ENCODE measurements at regions not wholly inside any gene's neighbourhood (a gene's known extent, or its start where the extent isn't known, plus 50 kb on each side); places are given as distances from the start of the nearest gene placed in this dataset.

GRCh38 chr13:47555235-47555634, 445.8 kb downstream of the SUCLA2 start:
- Histone ChIP-seq H2AK5ac (ENCODE audit: low read depth, low read length) (no peak overlapping the region), H3K4me1 (ENCODE audit: control insufficient read depth in 2 of 2, insufficient read depth in 1 of 2, low read depth in 1 of 2, low read length in 2 of 2) (peaks cover 0 to 6% of the 10 kb centered on the region in 2 donors), H2BK12ac (ENCODE audit: low read length) (no peak overlapping the region), H4K8ac (ENCODE audit: low read depth, low read length) (no peak overlapping the region), H2BK15ac (ENCODE audit: low read length) (no peak overlapping the region), H2AFZ (ENCODE audit: low read length) (no peak overlapping the region), H3K4me2 (ENCODE audit: insufficient read depth, low read length, poor library complexity, severe bottlenecking) (no peak overlapping the region), H3K36me3 (replicated peaks in 1 of 2; ENCODE audit: control insufficient read depth in 2 of 2, insufficient read depth in 2 of 2, low read length in 2 of 2) (no peaks in the 10 kb centered on the region), H3K79me1 (ENCODE audit: low read depth, low read length) (no peaks in the 10 kb centered on the region), H4K91ac (ENCODE audit: low read depth, low read length, poor library complexity) (no peak overlapping the region), H3K23ac (ENCODE audit: low read depth, low read length, poor library complexity) (no peak overlapping the region), H3K27ac (replicated peaks; ENCODE audit: low read length) (no peak overlapping the region), H3K27me3 (ENCODE audit: control insufficient read depth in 3 of 3, insufficient read depth in 3 of 3, low read depth in 1 of 3, low read length in 3 of 3) (no peaks in the 10 kb centered on the region), H3K9ac (ENCODE audit: low read depth, low read length, poor library complexity) (no peak overlapping the region), H3K9me3 (replicated peaks in 1 of 2; ENCODE audit: control insufficient read depth in 2 of 2, insufficient read depth in 1 of 2, low read depth in 1 of 2, low read length in 2 of 2) (no peaks in the 10 kb centered on the region), H3K18ac (ENCODE audit: low read length) (no peak overlapping the region), H2BK120ac (ENCODE audit: low read depth, low read length) (no peak overlapping the region), H3K14ac (ENCODE audit: low read length) (no peak overlapping the region), H3K4me3 (ENCODE audit: low read length in 2 of 2) (no peak overlapping the region), H2BK5ac (ENCODE audit: low read length) (no peak overlapping the region), H3K4ac (ENCODE audit: low read length) (no peak overlapping the region)
- WGBS, 2 donors (ENCODE audit: extremely low coverage in 2 of 2, insufficient read length in 2 of 2, insufficient replicate concordance in 1 of 2) = no CpG with 5 or more reads among the region's 1 CpG
- DNase-seq (ENCODE audit: low spot score) = no peak

GRCh38 chr13:47553329-47553977, 447.6 kb downstream of the SUCLA2 start:
- Histone ChIP-seq H3K4me3 (ENCODE audit: low read length in 2 of 2) (no peak overlapping the region), H3K4me1 (ENCODE audit: control insufficient read depth in 2 of 2, insufficient read depth in 1 of 2, low read depth in 1 of 2, low read length in 2 of 2) (peaks cover 0 to 6% of the 10 kb centered on the region in 2 donors), H2BK15ac (ENCODE audit: low read length) (no peak overlapping the region), H3K4me2 (ENCODE audit: insufficient read depth, low read length, poor library complexity, severe bottlenecking) (no peak overlapping the region), H3K4ac (ENCODE audit: low read length) (no peak overlapping the region), H4K91ac (ENCODE audit: low read depth, low read length, poor library complexity) (no peak overlapping the region), H3K36me3 (replicated peaks in 1 of 2; ENCODE audit: control insufficient read depth in 2 of 2, insufficient read depth in 2 of 2, low read length in 2 of 2) (no peaks in the 10 kb centered on the region), H3K27me3 (ENCODE audit: control insufficient read depth in 3 of 3, insufficient read depth in 3 of 3, low read depth in 1 of 3, low read length in 3 of 3) (no peaks in the 10 kb centered on the region), H3K79me1 (ENCODE audit: low read depth, low read length) (no peaks in the 10 kb centered on the region), H2BK5ac (ENCODE audit: low read length) (no peak overlapping the region), H3K14ac (ENCODE audit: low read length) (no peak overlapping the region), H2BK12ac (ENCODE audit: low read length) (no peak overlapping the region), H4K8ac (ENCODE audit: low read depth, low read length) (no peak overlapping the region), H3K9ac (ENCODE audit: low read depth, low read length, poor library complexity) (no peak overlapping the region), H3K27ac (replicated peaks; ENCODE audit: low read length) (no peak overlapping the region), H2BK120ac (ENCODE audit: low read depth, low read length) (no peak overlapping the region), H3K9me3 (replicated peaks in 1 of 2; ENCODE audit: control insufficient read depth in 2 of 2, insufficient read depth in 1 of 2, low read depth in 1 of 2, low read length in 2 of 2) (no peaks in the 10 kb centered on the region), H3K23ac (ENCODE audit: low read depth, low read length, poor library complexity) (no peak overlapping the region), H3K18ac (ENCODE audit: low read length) (no peak overlapping the region), H2AFZ (ENCODE audit: low read length) (no peak overlapping the region), H2AK5ac (ENCODE audit: low read depth, low read length) (no peak overlapping the region)
- DNase-seq (ENCODE audit: low spot score) = no peak
- no CpG with 5 or more reads among the region's 7 CpGs for WGBS, 2 donors (ENCODE audit: extremely low coverage in 2 of 2, insufficient read length in 2 of 2, insufficient replicate concordance in 1 of 2)

GRCh38 chr13:47549219-47549752, 451.8 kb downstream of the SUCLA2 start:
- no peak overlapping the region for H2BK120ac ChIP-seq (ENCODE audit: low read depth, low read length)
- H4K91ac ChIP-seq (ENCODE audit: low read depth, low read length, poor library complexity) = no peak overlapping the region

GRCh38 chr13:47548294-47548840, 452.7 kb downstream of the SUCLA2 start:
- no peak overlapping the region for H2BK5ac ChIP-seq (ENCODE audit: low read length)
- no peak overlapping the region for H3K4me2 ChIP-seq (ENCODE audit: insufficient read depth, low read length, poor library complexity, severe bottlenecking)
- no peaks in the 10 kb centered on the region for H3K27me3 ChIP-seq (ENCODE audit: control insufficient read depth in 3 of 3, insufficient read depth in 3 of 3, low read depth in 1 of 3, low read length in 3 of 3)
- no peak overlapping the region for H2BK15ac ChIP-seq (ENCODE audit: low read length)
- H3K79me1 ChIP-seq (ENCODE audit: low read depth, low read length) = no peaks in the 10 kb centered on the region
- H3K23ac ChIP-seq (ENCODE audit: low read depth, low read length, poor library complexity) = no peak overlapping the region
- no peak overlapping the region for H2BK120ac ChIP-seq (ENCODE audit: low read depth, low read length)
- peaks cover 0 to 3% of the 10 kb centered on the region in 2 donors for H3K4me1 ChIP-seq (ENCODE audit: control insufficient read depth in 2 of 2, insufficient read depth in 1 of 2, low read depth in 1 of 2, low read length in 2 of 2)
- no peak overlapping the region for H2AFZ ChIP-seq (ENCODE audit: low read length)
- H3K18ac ChIP-seq (ENCODE audit: low read length) = no peak overlapping the region
- H3K4me3 ChIP-seq (ENCODE audit: low read length in 2 of 2) = no peak overlapping the region
- no peaks in the 10 kb centered on the region for H3K36me3 ChIP-seq (replicated peaks in 1 of 2; ENCODE audit: control insufficient read depth in 2 of 2, insufficient read depth in 2 of 2, low read length in 2 of 2)
- H3K14ac ChIP-seq (ENCODE audit: low read length) = no peak overlapping the region
- no peaks in the 10 kb centered on the region for H3K9me3 ChIP-seq (replicated peaks in 1 of 2; ENCODE audit: control insufficient read depth in 2 of 2, insufficient read depth in 1 of 2, low read depth in 1 of 2, low read length in 2 of 2)
- no peak overlapping the region for H4K91ac ChIP-seq (ENCODE audit: low read depth, low read length, poor library complexity)
- WGBS, 2 donors (ENCODE audit: extremely low coverage in 2 of 2, insufficient read length in 2 of 2, insufficient replicate concordance in 1 of 2) = no CpG with 5 or more reads among the region's 4 CpGs
- no peak overlapping the region for H2AK5ac ChIP-seq (ENCODE audit: low read depth, low read length)
- H4K8ac ChIP-seq (ENCODE audit: low read depth, low read length) = no peak overlapping the region
- H3K9ac ChIP-seq (ENCODE audit: low read depth, low read length, poor library complexity) = no peak overlapping the region
- DNase-seq (ENCODE audit: low spot score) = no peak
- H3K27ac ChIP-seq (replicated peaks; ENCODE audit: low read length) = no peak overlapping the region
- no peak overlapping the region for H3K4ac ChIP-seq (ENCODE audit: low read length)
- no peak overlapping the region for H2BK12ac ChIP-seq (ENCODE audit: low read length)

More at GRCh38 chr13:47549219-47549752, 451.8 kb downstream of the SUCLA2 start:
- Histone ChIP-seq H3K14ac (ENCODE audit: low read length) (no peak overlapping the region), H3K4me2 (ENCODE audit: insufficient read depth, low read length, poor library complexity, severe bottlenecking) (no peak overlapping the region), H3K27me3 (ENCODE audit: control insufficient read depth in 3 of 3, insufficient read depth in 3 of 3, low read depth in 1 of 3, low read length in 3 of 3) (no peaks in the 10 kb centered on the region), H2AFZ (ENCODE audit: low read length) (no peak overlapping the region), H3K4me3 (ENCODE audit: low read length in 2 of 2) (no peak overlapping the region), H3K36me3 (replicated peaks in 1 of 2; ENCODE audit: control insufficient read depth in 2 of 2, insufficient read depth in 2 of 2, low read length in 2 of 2) (no peaks in the 10 kb centered on the region), H2AK5ac (ENCODE audit: low read depth, low read length) (no peak overlapping the region), H2BK12ac (ENCODE audit: low read length) (no peak overlapping the region), H2BK15ac (ENCODE audit: low read length) (no peak overlapping the region), H3K18ac (ENCODE audit: low read length) (no peak overlapping the region), H3K27ac (replicated peaks; ENCODE audit: low read length) (no peak overlapping the region), H3K79me1 (ENCODE audit: low read depth, low read length) (no peaks in the 10 kb centered on the region), H3K9ac (ENCODE audit: low read depth, low read length, poor library complexity) (no peak overlapping the region), H3K4me1 (ENCODE audit: control insufficient read depth in 2 of 2, insufficient read depth in 1 of 2, low read depth in 1 of 2, low read length in 2 of 2) (peaks cover 0 to 6% of the 10 kb centered on the region in 2 donors), H4K8ac (ENCODE audit: low read depth, low read length) (no peak overlapping the region), H2BK5ac (ENCODE audit: low read length) (no peak overlapping the region), H3K4ac (ENCODE audit: low read length) (no peak overlapping the region), H3K9me3 (replicated peaks in 1 of 2; ENCODE audit: control insufficient read depth in 2 of 2, insufficient read depth in 1 of 2, low read depth in 1 of 2, low read length in 2 of 2) (no peaks in the 10 kb centered on the region), H3K23ac (ENCODE audit: low read depth, low read length, poor library complexity) (no peak overlapping the region)
- no peak for DNase-seq (ENCODE audit: low spot score)
- no CpG with 5 or more reads among the region's 3 CpGs for WGBS, 2 donors (ENCODE audit: extremely low coverage in 2 of 2, insufficient read length in 2 of 2, insufficient replicate concordance in 1 of 2)
